ENCODE measurements at regions not wholly inside any gene's neighbourhood (a gene's known extent, or its start where the extent isn't known, plus 50 kb on each side); places are given as distances from the start of the nearest gene placed in this dataset.

- no peak overlapping the region for H3K9ac ChIP-seq (ENCODE audit: low read length)
- H3K36me3 ChIP-seq (ENCODE audit: control insufficient read depth, insufficient read depth, low read length) = no peaks in the 10 kb centered on the region
- H3K4me1 ChIP-seq (ENCODE audit: control insufficient read depth, insufficient read depth, low read length) = no peaks in the 10 kb centered on the region
- H3K4me3 ChIP-seq (ENCODE audit: low read length) = no peak overlapping the region
- no peaks in the 10 kb centered on the region for H3K9me3 ChIP-seq (ENCODE audit: control insufficient read depth, low read length)
- H3K27me3 ChIP-seq (ENCODE audit: control insufficient read depth, insufficient read depth, low read length) = peaks cover 11% of the 10 kb centered on the region
Observed at GRCh38 chr14:76309572-76310162, 66.3 kb upstream of the ESRRB start.

- no peak overlapping the region for H3K4me3 ChIP-seq (ENCODE audit: low read length)
Observed at GRCh38 chr14:76311079-76311758, 64.7 kb upstream of the ESRRB start.

GRCh38 chr14:76312821-76313220, 63.1 kb upstream of the ESRRB start:
- Histone ChIP-seq H3K27me3 (ENCODE audit: control insufficient read depth, insufficient read depth, low read length) (peaks cover 11% of the 10 kb centered on the region), H3K4me3 (ENCODE audit: low read length) (no peak overlapping the region), H3K9me3 (ENCODE audit: control insufficient read depth, low read length) (no peaks in the 10 kb centered on the region), H3K9ac (ENCODE audit: low read length) (no peak overlapping the region), H3K36me3 (ENCODE audit: control insufficient read depth, insufficient read depth, low read length) (no peaks in the 10 kb centered on the region), H3K4me1 (ENCODE audit: control insufficient read depth, insufficient read depth, low read length) (no peaks in the 10 kb centered on the region)

More at GRCh38 chr14:76311079-76311758, 64.7 kb upstream of the ESRRB start:
- Histone ChIP-seq H3K4me1 (ENCODE audit: control insufficient read depth, insufficient read depth, low read length) (no peaks in the 10 kb centered on the region), H3K9me3 (ENCODE audit: control insufficient read depth, low read length) (no peaks in the 10 kb centered on the region), H3K9ac (ENCODE audit: low read length) (no peak overlapping the region), H3K36me3 (ENCODE audit: control insufficient read depth, insufficient read depth, low read length) (no peaks in the 10 kb centered on the region), H3K27me3 (ENCODE audit: control insufficient read depth, insufficient read depth, low read length) (peaks cover 11% of the 10 kb centered on the region)

GRCh38 chr14:76313303-76313702, 62.6 kb upstream of the ESRRB start:
- no peak overlapping the region for H3K9ac ChIP-seq (ENCODE audit: low read length)
- peaks cover 11% of the 10 kb centered on the region for H3K27me3 ChIP-seq (ENCODE audit: control insufficient read depth, insufficient read depth, low read length)
- H3K9me3 ChIP-seq (ENCODE audit: control insufficient read depth, low read length) = no peaks in the 10 kb centered on the region

GRCh38 chr14:76313852-76314251, 62.1 kb upstream of the ESRRB start:
- Histone ChIP-seq H3K9ac (ENCODE audit: low read length) (no peak overlapping the region), H3K4me1 (ENCODE audit: control insufficient read depth, insufficient read depth, low read length) (no peaks in the 10 kb centered on the region), H3K9me3 (ENCODE audit: control insufficient read depth, low read length) (no peaks in the 10 kb centered on the region), H3K36me3 (ENCODE audit: control insufficient read depth, insufficient read depth, low read length) (no peaks in the 10 kb centered on the region), H3K27me3 (ENCODE audit: control insufficient read depth, insufficient read depth, low read length) (peaks cover 11% of the 10 kb centered on the region), H3K4me3 (ENCODE audit: low read length) (no peak overlapping the region)

More at GRCh38 chr14:76313303-76313702, 62.6 kb upstream of the ESRRB start:
- Histone ChIP-seq H3K36me3 (ENCODE audit: control insufficient read depth, insufficient read depth, low read length) (no peaks in the 10 kb centered on the region), H3K4me1 (ENCODE audit: control insufficient read depth, insufficient read depth, low read length) (no peaks in the 10 kb centered on the region), H3K4me3 (ENCODE audit: low read length) (no peak overlapping the region)

- Histone ChIP-seq H3K9me3 (ENCODE audit: control insufficient read depth, low read length) (no peaks in the 10 kb centered on the region), H3K4me3 (ENCODE audit: low read length) (no peak overlapping the region), H3K9ac (ENCODE audit: low read length) (no peak overlapping the region), H3K4me1 (ENCODE audit: control insufficient read depth, insufficient read depth, low read length) (no peaks in the 10 kb centered on the region), H3K27me3 (ENCODE audit: control insufficient read depth, insufficient read depth, low read length) (peaks cover 14% of the 10 kb centered on the region), H3K36me3 (ENCODE audit: control insufficient read depth, insufficient read depth, low read length) (no peaks in the 10 kb centered on the region)
Observed at GRCh38 chr14:76314521-76315034, 61.4 kb upstream of the ESRRB start.

GRCh38 chr14:76320486-76320885, 55.5 kb upstream of the ESRRB start:
- Histone ChIP-seq H3K27me3 (ENCODE audit: control insufficient read depth, insufficient read depth, low read length) (peaks cover 3% of the 10 kb centered on the region), H3K36me3 (ENCODE audit: control insufficient read depth, insufficient read depth, low read length) (no peaks in the 10 kb centered on the region), H3K9me3 (ENCODE audit: control insufficient read depth, low read length) (no peaks in the 10 kb centered on the region), H3K4me1 (ENCODE audit: control insufficient read depth, insufficient read depth, low read length) (no peaks in the 10 kb centered on the region), H3K9ac (ENCODE audit: low read length) (no peak overlapping the region), H3K4me3 (ENCODE audit: low read length) (no peak overlapping the region)

GRCh38 chr14:76320975-76321374, 55.0 kb upstream of the ESRRB start:
- no peaks in the 10 kb centered on the region for H3K36me3 ChIP-seq (ENCODE audit: control insufficient read depth, insufficient read depth, low read length)
- H3K4me1 ChIP-seq (ENCODE audit: control insufficient read depth, insufficient read depth, low read length) = no peaks in the 10 kb centered on the region
- peaks cover 3% of the 10 kb centered on the region for H3K27me3 ChIP-seq (ENCODE audit: control insufficient read depth, insufficient read depth, low read length)
- H3K9me3 ChIP-seq (ENCODE audit: control insufficient read depth, low read length) = no peaks in the 10 kb centered on the region
- no peak overlapping the region for H3K9ac ChIP-seq (ENCODE audit: low read length)
- H3K4me3 ChIP-seq (ENCODE audit: low read length) = no peak overlapping the region

- H3K27me3 ChIP-seq (ENCODE audit: control insufficient read depth, insufficient read depth, low read length) = peaks cover 3% of the 10 kb centered on the region
- no peaks in the 10 kb centered on the region for H3K4me1 ChIP-seq (ENCODE audit: control insufficient read depth, insufficient read depth, low read length)
- no peak overlapping the region for H3K9ac ChIP-seq (ENCODE audit: low read length)
- H3K4me3 ChIP-seq (ENCODE audit: low read length) = no peak overlapping the region
- no peaks in the 10 kb centered on the region for H3K36me3 ChIP-seq (ENCODE audit: control insufficient read depth, insufficient read depth, low read length)
- H3K9me3 ChIP-seq (ENCODE audit: control insufficient read depth, low read length) = no peaks in the 10 kb centered on the region
Observed at GRCh38 chr14:76322594-76323220, 53.2 kb upstream of the ESRRB start.

- H3K36me3 ChIP-seq (ENCODE audit: control insufficient read depth, insufficient read depth, low read length) = no peaks in the 10 kb centered on the region
- H3K4me1 ChIP-seq (ENCODE audit: control insufficient read depth, insufficient read depth, low read length) = no peaks in the 10 kb centered on the region
- no peak overlapping the region for H3K9ac ChIP-seq (ENCODE audit: low read length)
- no peaks in the 10 kb centered on the region for H3K9me3 ChIP-seq (ENCODE audit: control insufficient read depth, low read length)
- no peak overlapping the region for H3K4me3 ChIP-seq (ENCODE audit: low read length)
- peaks cover 3% of the 10 kb centered on the region for H3K27me3 ChIP-seq (ENCODE audit: control insufficient read depth, insufficient read depth, low read length)
Observed at GRCh38 chr14:76323331-76324050, 52.4 kb upstream of the ESRRB start.

GRCh38 chr14:76324133-76324532, 51.8 kb upstream of the ESRRB start:
- no peak overlapping the region for H3K4me3 ChIP-seq (ENCODE audit: low read length)
- no peaks in the 10 kb centered on the region for H3K4me1 ChIP-seq (ENCODE audit: control insufficient read depth, insufficient read depth, low read length)
- no peaks in the 10 kb centered on the region for H3K36me3 ChIP-seq (ENCODE audit: control insufficient read depth, insufficient read depth, low read length)
- H3K9me3 ChIP-seq (ENCODE audit: control insufficient read depth, low read length) = no peaks in the 10 kb centered on the region
- H3K9ac ChIP-seq (ENCODE audit: low read length) = no peak overlapping the region
- H3K27me3 ChIP-seq (ENCODE audit: control insufficient read depth, insufficient read depth, low read length) = peaks cover 9% of the 10 kb centered on the region
